ENCODE measurements at regions not wholly inside any gene's neighbourhood (a gene's known extent, or its start where the extent isn't known, plus 50 kb on each side); places are given as distances from the start of the nearest gene placed in this dataset.

- Histone ChIP-seq H3K4me3 (no peak overlapping the region), H3K27me3 (no peaks in the 10 kb centered on the region), H3K36me3 (no peaks in the 10 kb centered on the region), H3K9me3 (peaks cover 0 to 3% (median 0%) of the 10 kb centered on the region in 11 donors), H3K27ac (no peak overlapping the region), H3K4me1 (no peaks in the 10 kb centered on the region)
- TF ChIP-seq CTCF (IDR thresholded peaks at IDR 0.05) = no peak
- DNase-seq (no peak), ATAC-seq (no peak)
- intact Hi-C loops (cut with DNase I) = no loop called here
Observed at GRCh38 chr4:152132776-152133175, 372.0 kb upstream of the GATB start.

DNA sequence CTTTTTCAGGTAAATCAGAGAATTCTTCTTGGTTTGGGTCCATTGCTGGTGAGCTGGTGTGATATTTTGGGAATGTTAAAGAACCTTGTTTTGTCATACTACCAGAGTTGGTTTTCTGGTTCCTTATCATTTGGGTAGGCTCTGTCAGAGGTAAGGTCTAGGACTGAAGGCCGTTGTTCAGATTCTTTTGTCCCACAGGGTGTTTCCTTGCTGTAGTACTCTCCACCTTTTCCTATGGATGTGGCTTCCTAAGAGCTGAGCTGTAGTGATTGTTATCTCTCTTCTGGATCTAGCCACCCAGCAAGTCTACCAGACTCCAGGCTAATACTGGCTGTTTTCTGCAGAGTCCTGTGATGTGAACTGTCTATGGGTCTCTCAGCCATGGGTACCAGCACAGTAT is 367.5 kb upstream of the GATB start:
- H3K4me3 ChIP-seq = no peak overlapping the region
- WGBS, 2 donors = 70 to 74% methylated on average over 1 of the region's 1 CpG
- peaks cover 0 to 29% (median 0%) of the 10 kb centered on the region in 11 donors for H3K9me3 ChIP-seq
- H3K27me3 ChIP-seq = no peaks in the 10 kb centered on the region
- no peaks in the 10 kb centered on the region for H3K4me1 ChIP-seq
- ATAC-seq = no peak
- TF ChIP-seq CTCF (IDR thresholded peaks at IDR 0.05) = no peak
- no peaks in the 10 kb centered on the region for H3K36me3 ChIP-seq
- no peak overlapping the region for H3K27ac ChIP-seq
- no peak for DNase-seq
- intact Hi-C loops (cut with DNase I) = no loop called here

GRCh38 chr4:152126238-152126637 is 365.4 kb upstream of the GATB start:
- peaks cover 0 to 42% (median 7%) of the 10 kb centered on the region in 11 donors for H3K9me3 ChIP-seq
- no peak overlapping the region for H3K4me3 ChIP-seq
- no peaks in the 10 kb centered on the region for H3K36me3 ChIP-seq
- H3K27me3 ChIP-seq = no peaks in the 10 kb centered on the region
- no peak for TF ChIP-seq CTCF (IDR thresholded peaks at IDR 0.05)
- DNase-seq (no peak), ATAC-seq (no peak)
- intact Hi-C loops (cut with DNase I) = no loop called here
- 74 to 79% methylated on average over 2 of the region's 2 CpGs for WGBS, 2 donors
- no peak overlapping the region for H3K27ac ChIP-seq
- no peaks in the 10 kb centered on the region for H3K4me1 ChIP-seq

- no peak for TF ChIP-seq CTCF (IDR thresholded peaks at IDR 0.05)
- Histone ChIP-seq H3K9me3 (peaks cover 0 to 19% (median 7%) of the 10 kb centered on the region in 11 donors), H3K27me3 (no peaks in the 10 kb centered on the region), H3K4me3 (no peak overlapping the region), H3K27ac (no peak overlapping the region), H3K4me1 (peaks cover 0 to 37% (median 17%) of the 10 kb centered on the region in 9 donors), H3K36me3 (no peaks in the 10 kb centered on the region)
- DNase-seq (no peak), ATAC-seq (no peak)
- 79 to 81% methylated on average over 12 of the region's 12 CpGs for WGBS, 2 donors
- intact Hi-C loops (cut with DNase I) = loop anchor here in 2 of 10 donors (5.0 to 10.0 kb wide), 3 partner anchors 126 to 717 kb away; no protein-coding TSS in a partner anchor
Observed at GRCh38 chr4:152118819-152119553, 358.2 kb upstream of the GATB start.

Measured in heart right ventricle (tissue), 16 donors.